IMR-90 (cell line): ENCODE measurements at regions not wholly inside any gene's neighbourhood (a gene's known extent, or its start where the extent isn't known, plus 50 kb on each side); places are given as distances from the start of the nearest gene placed in this dataset.

ENCODE experiments used
- ATAC-seq: fragments of 200-7000 bp; cut with Tn5 transposase; 2 replicates; pipeline ENCODE4 v1.9.1; 2020; ENCODE audit warnings: low read depth, mild to moderate bottlenecking, moderate library complexity
- BruUV-seq: library from RNA; stranded (reverse); fragments of 400-500 nt; replicated peaks from 2 replicates; lab custom pipeline; 2021; lab: Mats Ljungman, UMichigan
- CTCF ChIA-PET: fragments of 300-600 bp; formaldehyde crosslinking; extraction: SDS; loops from one replicate; lab custom pipeline; 2021; ENCODE audit warnings: antibody characterized with exemption; lab: Yijun Ruan, JAX
- POLR2A ChIA-PET: fragments of 300-600 bp; sonication (Branson Sonifier 250); formaldehyde crosslinking; loops from one replicate; lab custom pipeline; 2022; ENCODE audit warnings: antibody characterized with exemption; ENCODE audit not compliant: unreplicated experiment; lab: Charles Lee
- DNase-seq: peaks from one replicate; pipeline ENCODE4 v3.0.0; 2013
- H2AFZ ChIP-seq: replicated peaks from 2 replicates; pipeline ENCODE3; 2013; ENCODE audit warnings: low read length, mild to moderate bottlenecking; ENCODE audit not compliant: poor library complexity
- H2AK5ac ChIP-seq: 2 replicates; pipeline ENCODE4 v1.6.1; 2013; ENCODE audit warnings: low read depth, low read length, inconsistent platforms
- H2AK9ac ChIP-seq: replicated peaks from 2 replicates; pipeline ENCODE3; 2013; ENCODE audit warnings: mild to moderate bottlenecking, low read depth, low read length, moderate library complexity; ENCODE audit not compliant: poor library complexity
- H2BK120ac ChIP-seq: 2 replicates; pipeline ENCODE4 v1.6.1; 2013; ENCODE audit warnings: low read depth, low read length, inconsistent platforms
- H2BK15ac ChIP-seq: 3 replicates; pipeline ENCODE4 v1.6.1; 2013; ENCODE audit warnings: low read depth, low read length, inconsistent platforms
- H2BK20ac ChIP-seq: 2 replicates; pipeline ENCODE4 v1.6.1; 2013; ENCODE audit warnings: low read depth, mild to moderate bottlenecking, inconsistent platforms, low read length, moderate library complexity
- H2BK5ac ChIP-seq: 2 replicates; pipeline ENCODE4 v1.6.1; 2013; ENCODE audit warnings: mild to moderate bottlenecking, low read depth, low read length, inconsistent platforms; ENCODE audit not compliant: poor library complexity, severe bottlenecking
- H3K14ac ChIP-seq: replicated peaks from 2 replicates; pipeline ENCODE4 v1.6.1; 2013; ENCODE audit warnings: low read depth, low read length, inconsistent platforms
- H3K18ac ChIP-seq: 2 replicates; pipeline ENCODE4 v1.6.1; 2013; ENCODE audit warnings: low read depth, low read length, control low read depth
- H3K23ac ChIP-seq: 2 replicates; pipeline ENCODE4 v1.6.1; 2013; ENCODE audit warnings: low read depth, low read length, inconsistent platforms
- H3K27ac ChIP-seq: 2 replicates; pipeline ENCODE4 v1.5.1; 2013; ENCODE audit warnings: mild to moderate bottlenecking, control low read depth, low read length; ENCODE audit not compliant: insufficient read depth
- H3K27me3 ChIP-seq: 2 replicates; pipeline ENCODE4 v1.6.1; 2013; ENCODE audit warnings: low read length; ENCODE audit not compliant: control insufficient read depth, insufficient read depth
- H3K36me3 ChIP-seq: 2 replicates; pipeline ENCODE4 v1.6.1; 2013; ENCODE audit warnings: low read length, mixed read lengths; ENCODE audit not compliant: control insufficient read depth, insufficient read depth
- H3K4ac ChIP-seq: 2 replicates; pipeline ENCODE4 v1.6.1; 2013; ENCODE audit warnings: low read depth, low read length, inconsistent platforms
- H3K4me1 ChIP-seq: 2 replicates; pipeline ENCODE4 v1.6.1; 2013; ENCODE audit warnings: low read length, mixed read lengths; ENCODE audit not compliant: control insufficient read depth, insufficient read depth
- H3K4me2 ChIP-seq: 2 replicates; pipeline ENCODE4 v1.6.1; 2013; ENCODE audit warnings: low read depth, mild to moderate bottlenecking, control low read depth, low read length, moderate library complexity
- H3K4me3 ChIP-seq: 2 replicates; pipeline ENCODE4 v1.5.1; 2013; ENCODE audit warnings: low read depth, mild to moderate bottlenecking, control low read depth, low read length, moderate library complexity; ENCODE audit not compliant: insufficient read depth
- H3K56ac ChIP-seq: 2 replicates; pipeline ENCODE4 v1.6.1; 2013; ENCODE audit warnings: low read length, inconsistent platforms; ENCODE audit not compliant: insufficient read depth; ENCODE audit errors: extremely low read depth
- H3K79me1 ChIP-seq, 2 experiments: 2 replicates each; pipeline ENCODE4 v1.6.1; 2013; ENCODE audit warnings: low read length in 2 of 2, inconsistent platforms in 1 of 2, low read depth in 1 of 2
- H3K9ac ChIP-seq: 2 replicates; pipeline ENCODE4 v1.6.1; 2013; ENCODE audit warnings: low read depth, low read length, control low read depth
- H3K9me1 ChIP-seq: 2 replicates; pipeline ENCODE4 v1.6.1; 2013; ENCODE audit warnings: low read length, inconsistent platforms; ENCODE audit not compliant: insufficient read depth
- H3K9me3 ChIP-seq: 2 replicates; pipeline ENCODE4 v1.6.1; 2013; ENCODE audit warnings: low read length; ENCODE audit not compliant: control insufficient read depth, insufficient read depth
- H4K20me1 ChIP-seq: 2 replicates; pipeline ENCODE4 v1.6.1; 2013; ENCODE audit warnings: low read length, inconsistent platforms; ENCODE audit not compliant: insufficient read depth
- H4K5ac ChIP-seq: 2 replicates; pipeline ENCODE4 v1.6.1; 2013; ENCODE audit warnings: mild to moderate bottlenecking, low read depth, low read length, control low read depth
- H4K8ac ChIP-seq, 2 experiments: 2 replicates each; pipeline ENCODE4 v1.6.1; 2013; ENCODE audit warnings: low read depth in 2 of 2, low read length in 2 of 2, control low read depth in 1 of 2, inconsistent platforms in 1 of 2
- H4K91ac ChIP-seq: 2 replicates; pipeline ENCODE4 v1.6.1; 2013; ENCODE audit warnings: low read depth, low read length, inconsistent platforms; ENCODE audit not compliant: insufficient read depth
- MXI1 ChIP-seq: IDR thresholded peaks from 2 replicates; pipeline ENCODE4 v1.6.1; 2012; ENCODE audit warnings: low read depth, mild to moderate bottlenecking, low read length, moderate library complexity, borderline replicate concordance
- NFE2L2 ChIP-seq: fragments of 150-350 bp; IDR thresholded peaks from 2 replicates; pipeline ENCODE4 v1.6.1; 2016; ENCODE audit warnings: low read depth, mild to moderate bottlenecking, low read length
- WGBS, 2 experiments: methylation state at CpG; one replicate each; pipeline versions ENCODE4 v1.1.5 to v1.1.7; 2013; ENCODE audit warnings: missing lambda C conversion rate in 2 of 2; ENCODE audit not compliant: insufficient read length in 1 of 2; ENCODE audit errors: extremely low coverage in 2 of 2; 5-methylcytosine and 5-hydroxymethylcytosine counted together
- dilution Hi-C: fragments of 300-500 bp; cut with HindIII; formaldehyde crosslinking; loops from one replicate; pipeline ENCODE4 v1.14.3; 2018; ENCODE audit warnings: low sequenced_read_pairs; ENCODE audit not compliant: unreplicated experiment
- in situ Hi-C: fragments of 300-500 bp; cut with MboI; formaldehyde crosslinking; loops from 3 replicates; pipeline ENCODE4 v1.14.3; 2019; ENCODE audit warnings: low sequenced_read_pairs, inconsistent platforms, mixed read lengths
- intact Hi-C: fragments of 100-400 bp; cut with micrococcal nuclease; formaldehyde crosslinking; loops from 2 replicates; pipeline ENCODE4 v1.10.0; 2022

GRCh38 chr1:97006044-97006661, 284.6 kb downstream of the PTBP2 start:
- Histone ChIP-seq H3K4me1 (no peaks in the 10 kb centered on the region; the same call in 1 of the 2 replicates), H2BK15ac (no peak overlapping the region), H3K27ac (no peak overlapping the region), H2BK20ac (no peak overlapping the region), H3K9me3 (no peaks in the 10 kb centered on the region), H3K23ac (no peak overlapping the region), H3K9me1 (no peaks in the 10 kb centered on the region), H3K9ac (no peak overlapping the region), H4K8ac (no peak overlapping the region), H3K18ac (no peak overlapping the region), H4K5ac (no peak overlapping the region), H3K56ac (no peak overlapping the region), H3K4ac (no peak overlapping the region), H2BK120ac (no peak overlapping the region), H3K79me1 (no peaks in the 10 kb centered on the region), H2AK5ac (no peak overlapping the region), H2AK9ac (no peak overlapping the region), H4K91ac (no peak overlapping the region), H3K27me3 (no peaks in the 10 kb centered on the region), H3K4me3 (no peak overlapping the region), H2BK5ac (no peak overlapping the region), H2AFZ (no peak overlapping the region), H4K20me1 (no peaks in the 10 kb centered on the region), H3K36me3 (no peaks in the 10 kb centered on the region), H3K4me2 (no peak overlapping the region), H3K14ac (no peak overlapping the region)
- intact Hi-C loops (no loop called here), in situ Hi-C loops (no loop called here), dilution Hi-C loops (no loop called here)
- ChIA-PET POLR2A (no interaction called here), CTCF (interaction anchor here (0.6 kb wide), 1 partner anchor 448 kb away, joined by 3 read pairs; no protein-coding TSS in a partner anchor)
- peak; percentile 42; the same call in 1 of the 2 replicates for ATAC-seq
- no TSS peak for BruUV-seq
- peak; percentile 84 for DNase-seq
- TF ChIP-seq MXI1: 0 out of 2 replicates have a peak, but pooled peaks have one; percentile 30
- TF ChIP-seq NFE2L2: no peak
- no CpG with 5 or more reads among the region's 7 CpGs for WGBS, 2 experiments
